Glutamatergic neuron (in vitro differentiated cells): ENCODE measurements at regions not wholly inside any gene's neighbourhood (a gene's known extent, or its start where the extent isn't known, plus 50 kb on each side); places are given as distances from the start of the nearest gene placed in this dataset.

Experiments
- DNase-seq: peaks from one replicate; pipeline ENCODE4 v3.0.0; 2022
- H3K27ac Mint-ChIP-seq: one replicate; pipeline ENCODE4 v1.8.0; 2020; ENCODE audit warnings: mild to moderate bottlenecking, mixed read lengths, inconsistent platforms; ENCODE audit not compliant: unreplicated experiment
- H3K27me3 Mint-ChIP-seq: one replicate; pipeline ENCODE4 v1.8.0; 2020; ENCODE audit warnings: mild to moderate bottlenecking, moderate library complexity, mixed read lengths, inconsistent platforms; ENCODE audit not compliant: unreplicated experiment
- H3K36me3 Mint-ChIP-seq: one replicate; pipeline ENCODE4 v1.8.0; 2020; ENCODE audit warnings: mild to moderate bottlenecking, mixed read lengths, inconsistent platforms; ENCODE audit not compliant: unreplicated experiment
- H3K4me1 Mint-ChIP-seq: one replicate; pipeline ENCODE4 v1.8.0; 2020; ENCODE audit warnings: mild to moderate bottlenecking, low read depth, mixed read lengths, inconsistent platforms; ENCODE audit not compliant: unreplicated experiment
- H3K4me3 Mint-ChIP-seq: one replicate; pipeline ENCODE4 v1.8.0; 2020; ENCODE audit warnings: mild to moderate bottlenecking, mixed read lengths, inconsistent platforms; ENCODE audit not compliant: unreplicated experiment
- H3K9me3 Mint-ChIP-seq: one replicate; pipeline ENCODE4 v1.8.0; 2020; ENCODE audit warnings: mild to moderate bottlenecking, moderate library complexity, mixed read lengths, inconsistent platforms; ENCODE audit not compliant: unreplicated experiment
- TF ChIP-seq, protein P1 (sequence below): fragments of 200-600 bp; sonication (generic); IDR thresholded peaks from one replicate; pipeline ENCODE4 v1.5.0; 2021; ENCODE audit not compliant: partially characterized antibody, unreplicated experiment

DNA sequence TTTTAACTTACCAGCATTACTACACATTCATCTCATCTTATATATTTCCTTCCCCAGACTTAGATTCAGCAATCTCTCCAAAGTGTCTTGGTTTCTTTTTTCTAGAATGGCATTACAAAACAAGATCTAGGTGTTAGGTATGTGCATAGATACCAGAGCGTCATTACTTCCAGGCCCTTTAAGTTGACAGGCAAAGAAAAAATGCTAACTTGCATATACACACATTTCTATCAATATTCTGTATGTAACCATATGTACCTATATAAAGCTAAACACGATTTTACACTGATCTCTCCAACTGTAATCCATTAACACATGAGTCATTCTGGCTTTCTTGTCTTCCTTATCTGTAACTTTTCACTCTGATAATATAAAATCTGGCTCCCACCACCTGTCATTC is 503.8 kb upstream of the NRXN1 start:
- DNase-seq = no peak
- TF ChIP-seq, protein P1, sequence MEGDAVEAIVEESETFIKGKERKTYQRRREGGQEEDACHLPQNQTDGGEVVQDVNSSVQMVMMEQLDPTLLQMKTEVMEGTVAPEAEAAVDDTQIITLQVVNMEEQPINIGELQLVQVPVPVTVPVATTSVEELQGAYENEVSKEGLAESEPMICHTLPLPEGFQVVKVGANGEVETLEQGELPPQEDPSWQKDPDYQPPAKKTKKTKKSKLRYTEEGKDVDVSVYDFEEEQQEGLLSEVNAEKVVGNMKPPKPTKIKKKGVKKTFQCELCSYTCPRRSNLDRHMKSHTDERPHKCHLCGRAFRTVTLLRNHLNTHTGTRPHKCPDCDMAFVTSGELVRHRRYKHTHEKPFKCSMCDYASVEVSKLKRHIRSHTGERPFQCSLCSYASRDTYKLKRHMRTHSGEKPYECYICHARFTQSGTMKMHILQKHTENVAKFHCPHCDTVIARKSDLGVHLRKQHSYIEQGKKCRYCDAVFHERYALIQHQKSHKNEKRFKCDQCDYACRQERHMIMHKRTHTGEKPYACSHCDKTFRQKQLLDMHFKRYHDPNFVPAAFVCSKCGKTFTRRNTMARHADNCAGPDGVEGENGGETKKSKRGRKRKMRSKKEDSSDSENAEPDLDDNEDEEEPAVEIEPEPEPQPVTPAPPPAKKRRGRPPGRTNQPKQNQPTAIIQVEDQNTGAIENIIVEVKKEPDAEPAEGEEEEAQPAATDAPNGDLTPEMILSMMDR = no peak
- no peak overlapping the region for H3K27ac Mint-ChIP-seq

DNA sequence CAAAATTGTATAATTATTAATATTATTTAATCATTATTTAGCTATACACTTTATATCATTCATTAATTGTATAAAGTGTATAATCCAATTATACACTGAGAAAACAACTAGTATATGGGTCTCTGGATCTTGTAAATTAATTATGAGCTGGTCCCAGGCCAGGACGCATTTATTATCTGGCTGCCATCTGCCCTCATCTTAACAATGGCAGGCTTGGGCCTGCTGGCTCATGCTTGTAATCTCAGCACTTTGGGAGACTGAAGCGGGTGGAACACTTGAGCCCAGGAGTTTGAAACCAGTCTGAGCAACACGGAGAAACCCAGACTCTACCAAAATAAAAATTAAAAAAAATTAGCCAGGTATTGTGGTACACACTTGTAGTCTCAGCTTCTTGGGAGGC is 502.2 kb upstream of the NRXN1 start:
- H3K27ac Mint-ChIP-seq = peak overlapping the region; percentile 79
- TF ChIP-seq, protein P1 = no peak
- no peaks in the 10 kb centered on the region for H3K27me3 Mint-ChIP-seq
- H3K36me3 Mint-ChIP-seq = no peaks in the 10 kb centered on the region
- peak; percentile 29 for DNase-seq
- no peak overlapping the region for H3K4me3 Mint-ChIP-seq
- peaks cover 2% of the 10 kb centered on the region for H3K9me3 Mint-ChIP-seq
- H3K4me1 Mint-ChIP-seq = peaks cover 9% of the 10 kb centered on the region

More for the DNA sequence above, 503.8 kb upstream of the NRXN1 start:
- no peaks in the 10 kb centered on the region for H3K27me3 Mint-ChIP-seq
- H3K4me3 Mint-ChIP-seq = no peak overlapping the region
- H3K9me3 Mint-ChIP-seq = peaks cover 2% of the 10 kb centered on the region
- H3K4me1 Mint-ChIP-seq = peaks cover 9% of the 10 kb centered on the region
- H3K36me3 Mint-ChIP-seq = no peaks in the 10 kb centered on the region

DNA sequence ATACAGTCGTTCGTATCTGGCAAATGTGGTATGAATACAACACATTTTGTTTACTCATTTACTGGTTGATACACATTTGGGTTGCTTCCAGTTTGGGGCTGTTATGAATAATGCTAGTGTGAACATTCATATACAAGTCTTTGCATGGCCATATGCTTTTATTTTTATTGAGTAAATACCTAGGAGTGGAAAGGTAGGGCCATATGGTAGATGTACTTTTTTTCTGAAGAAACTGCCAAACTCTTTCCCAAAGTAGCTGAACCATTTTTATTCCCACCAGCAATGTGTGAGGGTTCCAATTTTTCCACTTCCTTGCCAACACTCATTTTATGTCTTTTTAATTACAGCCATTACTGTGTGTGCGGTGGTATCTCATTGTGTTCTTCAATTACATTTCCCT is 496.2 kb upstream of the NRXN1 start:
- Mint-ChIP-seq H3K4me3 (no peak overlapping the region), H3K27me3 (no peaks in the 10 kb centered on the region), H3K9me3 (no peaks in the 10 kb centered on the region), H3K27ac (no peak overlapping the region), H3K36me3 (no peaks in the 10 kb centered on the region), H3K4me1 (no peaks in the 10 kb centered on the region)
- no peak for DNase-seq
- TF ChIP-seq, protein P1 = no peak

DNA sequence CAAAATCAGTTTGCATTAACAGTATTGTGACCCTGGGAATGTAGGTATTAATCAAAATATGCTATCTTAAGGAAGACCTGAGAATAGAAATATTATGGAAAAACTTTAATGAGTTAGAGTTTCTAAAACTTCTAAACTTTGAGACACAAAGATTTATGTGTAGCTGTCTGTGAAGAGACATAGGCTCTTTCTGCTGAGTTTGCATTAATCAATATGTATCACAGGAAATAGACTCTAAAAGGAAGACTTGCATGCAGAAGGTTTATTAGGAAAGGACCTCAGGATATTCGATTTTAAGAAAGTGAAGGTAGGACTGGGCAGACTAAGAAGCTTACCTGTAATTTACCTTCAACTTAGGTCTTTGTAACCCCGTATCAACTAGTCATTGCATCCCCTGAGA is 494.8 kb upstream of the NRXN1 start:
- Mint-ChIP-seq H3K4me3 (no peak overlapping the region), H3K9me3 (no peaks in the 10 kb centered on the region), H3K4me1 (no peaks in the 10 kb centered on the region), H3K36me3 (no peaks in the 10 kb centered on the region), H3K27ac (no peak overlapping the region), H3K27me3 (no peaks in the 10 kb centered on the region)
- no peak for DNase-seq
- TF ChIP-seq, protein P1 = no peak

DNA sequence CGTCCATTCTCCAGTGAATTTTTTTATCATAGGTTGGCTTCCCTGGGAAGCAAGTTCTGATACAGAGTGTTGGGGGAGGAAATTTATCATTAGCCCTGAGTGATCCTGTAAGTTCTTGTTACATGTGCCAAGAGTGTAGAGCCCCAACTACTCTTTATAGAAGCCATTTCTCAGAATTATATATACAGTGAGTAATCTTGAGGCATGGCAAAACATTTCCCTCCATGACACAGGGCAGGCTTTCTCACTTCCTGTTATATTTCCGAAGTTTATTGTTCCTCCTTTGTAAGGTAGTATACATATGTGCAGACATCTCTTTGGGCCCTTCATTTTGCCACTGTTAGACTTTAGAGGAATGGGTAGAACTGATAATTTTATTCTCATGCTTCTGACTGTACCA is 484.7 kb upstream of the NRXN1 start:
- Mint-ChIP-seq H3K9me3 (no peaks in the 10 kb centered on the region), H3K4me3 (no peak overlapping the region), H3K27ac (no peak overlapping the region), H3K36me3 (no peaks in the 10 kb centered on the region), H3K27me3 (no peaks in the 10 kb centered on the region), H3K4me1 (peaks cover 5% of the 10 kb centered on the region)
- no peak for DNase-seq
- TF ChIP-seq, protein P1 = no peak
